GM18498 (cell line): ENCODE measurements at regions not wholly inside any gene's neighbourhood (a gene's known extent, or its start where the extent isn't known, plus 50 kb on each side); places are given as distances from the start of the nearest gene placed in this dataset.

Source experiments
- ATAC-seq: cut with Tn5 transposase; IDR thresholded peaks from one replicate; pipeline ENCODE4 v1.9.1; 2021; ENCODE audit warnings: mild to moderate bottlenecking, moderate library complexity; ENCODE audit not compliant: unreplicated experiment

DNA sequence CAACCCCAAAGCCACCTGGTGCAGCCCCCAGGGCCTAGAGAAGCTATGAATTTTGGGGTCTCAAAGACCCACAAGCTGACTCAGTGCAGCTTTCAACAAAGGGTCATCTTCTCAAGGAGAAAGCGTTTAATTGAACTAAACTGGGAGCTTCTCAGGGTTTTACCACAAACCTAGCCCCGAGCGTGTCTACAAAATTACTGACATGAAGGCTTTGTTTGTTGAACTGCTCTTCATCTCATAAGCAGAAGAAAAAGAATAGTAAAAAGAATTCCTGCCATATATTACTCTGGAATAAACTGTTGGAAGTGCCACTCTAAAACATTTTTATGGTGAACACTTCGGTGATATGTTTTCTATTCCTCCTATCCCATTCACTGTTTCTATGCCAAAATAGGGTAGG, 50.8 kb upstream of the INCENP start:
- no peak for ATAC-seq

DNA sequence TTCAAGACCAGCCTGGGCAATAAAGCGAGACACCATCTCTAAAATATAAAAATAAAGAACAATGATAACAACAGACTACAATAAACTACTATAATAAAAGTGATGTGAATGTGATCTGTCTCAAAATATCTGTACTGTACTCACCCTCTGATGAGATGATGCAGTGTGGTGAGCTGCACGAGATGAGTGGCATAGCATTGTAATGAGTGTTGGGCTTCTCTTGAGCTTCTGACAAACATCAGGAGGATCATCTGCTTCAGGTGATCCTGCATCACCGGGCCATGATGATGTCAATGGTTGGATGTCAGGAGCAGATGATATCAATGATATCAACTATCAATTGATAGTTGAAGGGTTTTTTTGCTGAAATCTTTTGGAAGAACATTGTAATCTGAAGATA, 52.4 kb upstream of the INCENP start:
- no peak for ATAC-seq

DNA sequence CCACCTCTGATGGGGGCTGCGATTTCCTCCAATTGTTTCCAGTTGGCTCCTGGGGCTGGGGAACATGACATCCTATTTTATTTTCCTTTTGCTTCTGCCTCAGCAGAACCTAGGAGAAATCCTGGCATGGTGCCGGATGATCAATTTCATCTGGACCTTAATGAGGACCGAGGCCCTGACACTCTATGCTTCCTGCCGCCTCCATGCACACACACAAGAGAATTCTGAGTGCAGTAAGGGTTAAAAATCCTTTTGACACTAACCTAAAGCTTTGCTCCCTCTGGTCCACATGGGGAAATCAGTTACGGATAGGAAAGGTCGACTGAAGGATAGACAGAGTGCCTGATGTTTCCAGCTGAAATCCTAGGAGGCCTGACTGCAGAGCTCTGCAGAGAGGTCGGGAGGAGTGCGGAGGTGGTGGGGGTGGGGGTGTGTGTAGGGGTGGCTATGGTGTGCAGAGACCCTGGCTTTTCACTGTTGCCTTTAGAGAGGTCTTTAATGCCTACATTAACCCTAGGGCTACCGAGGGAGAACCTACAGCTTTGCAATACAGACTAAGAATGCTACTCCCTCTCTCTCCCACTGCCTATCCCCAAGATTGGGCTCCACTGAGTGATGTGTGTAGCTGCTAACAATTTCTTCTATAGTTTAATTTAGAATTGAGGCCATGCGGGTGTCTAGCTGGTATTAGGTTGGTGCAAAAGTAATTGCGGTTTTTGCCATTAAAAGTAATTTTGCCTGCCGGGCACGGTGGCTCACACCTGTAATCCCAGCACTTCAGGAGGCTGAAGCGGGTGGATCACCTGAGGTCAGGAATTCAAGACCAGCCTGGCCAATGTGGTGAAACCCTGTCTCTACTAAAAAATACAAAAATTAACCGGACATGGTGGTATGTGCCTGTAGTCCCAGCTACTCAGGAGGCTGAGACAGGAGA, 53.6 kb upstream of the INCENP start:
- ATAC-seq, result no peak

DNA sequence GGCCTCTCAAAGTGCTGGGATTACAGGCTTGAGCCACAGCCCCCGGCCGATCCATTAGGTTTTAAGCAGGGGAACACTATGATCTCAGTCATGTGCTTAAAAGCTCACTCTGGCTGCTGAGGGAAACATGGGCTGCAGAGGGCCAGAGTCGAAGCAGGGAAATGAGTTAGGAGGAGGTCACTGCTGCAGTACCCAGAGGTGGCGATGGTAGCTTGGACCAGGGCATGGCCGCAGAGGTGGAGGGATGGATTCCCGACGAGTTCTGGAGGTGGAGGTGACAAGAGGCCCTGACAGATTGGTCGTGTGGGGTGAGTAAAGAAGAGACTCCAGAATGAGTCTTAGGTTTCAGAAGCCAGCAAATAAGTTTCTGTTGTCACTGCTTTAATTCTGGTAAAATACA, 54.4 kb upstream of the INCENP start:
- no peak for ATAC-seq

DNA sequence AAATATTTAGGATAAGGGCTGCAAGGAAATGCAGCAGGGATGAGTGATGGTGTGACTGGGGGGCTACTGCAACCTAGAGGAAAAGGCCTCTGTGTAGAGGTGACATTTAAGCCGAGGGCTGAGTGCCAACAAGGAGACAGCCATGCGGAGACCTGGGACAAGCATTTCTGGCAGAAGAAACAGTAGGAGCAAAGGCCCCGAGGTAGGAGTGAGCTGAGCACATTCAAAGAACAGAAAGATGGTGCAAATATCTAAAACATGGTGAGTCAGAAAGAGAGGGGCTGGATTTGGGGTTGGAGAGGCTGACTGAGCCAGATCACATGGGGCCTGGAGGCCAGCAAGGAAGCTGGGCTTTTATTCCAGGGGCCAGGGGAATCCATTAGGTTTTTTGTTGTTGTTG, 55.1 kb upstream of the INCENP start:
- ATAC-seq, result no peak

DNA sequence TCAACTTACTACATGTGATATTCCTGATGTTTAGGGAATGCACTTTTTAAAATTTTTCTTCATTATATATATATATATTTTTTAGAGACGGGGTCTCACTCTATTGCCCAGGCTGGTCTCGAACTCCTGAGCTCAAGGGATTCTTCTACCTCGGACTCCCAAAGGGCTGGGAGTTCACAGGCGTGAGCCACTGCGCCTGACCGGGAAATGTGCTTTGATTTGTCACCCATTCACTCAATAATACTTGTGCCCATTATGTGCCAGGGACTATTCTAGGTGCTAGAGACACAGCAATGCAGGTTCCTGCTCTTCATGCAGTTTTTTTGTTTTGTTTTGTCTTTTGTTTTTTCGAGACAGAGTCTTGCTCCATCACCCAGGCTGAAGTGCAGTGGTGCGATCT, 56.1 kb upstream of the INCENP start:
- ATAC-seq, result no peak

DNA sequence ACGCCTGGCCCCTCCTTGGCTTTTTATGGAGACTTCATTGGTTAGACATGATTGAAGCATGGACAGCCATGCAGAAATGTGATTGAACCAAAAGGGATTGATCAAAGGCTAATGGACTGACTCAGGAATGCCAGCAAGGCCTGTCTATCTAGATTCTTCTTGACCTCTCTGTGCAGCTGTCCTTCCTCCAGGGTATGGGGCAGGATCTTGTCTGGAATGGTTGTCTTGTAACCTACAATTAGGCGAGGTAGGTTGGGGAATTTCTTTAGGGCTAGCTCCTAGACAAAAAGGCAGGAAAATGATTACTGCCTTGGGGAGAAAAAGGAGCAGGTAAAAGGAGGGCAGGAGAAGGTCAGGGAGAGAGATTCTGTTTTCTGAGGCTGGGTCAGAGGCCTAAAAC, 59.6 kb upstream of the INCENP start:
- no peak for ATAC-seq

DNA sequence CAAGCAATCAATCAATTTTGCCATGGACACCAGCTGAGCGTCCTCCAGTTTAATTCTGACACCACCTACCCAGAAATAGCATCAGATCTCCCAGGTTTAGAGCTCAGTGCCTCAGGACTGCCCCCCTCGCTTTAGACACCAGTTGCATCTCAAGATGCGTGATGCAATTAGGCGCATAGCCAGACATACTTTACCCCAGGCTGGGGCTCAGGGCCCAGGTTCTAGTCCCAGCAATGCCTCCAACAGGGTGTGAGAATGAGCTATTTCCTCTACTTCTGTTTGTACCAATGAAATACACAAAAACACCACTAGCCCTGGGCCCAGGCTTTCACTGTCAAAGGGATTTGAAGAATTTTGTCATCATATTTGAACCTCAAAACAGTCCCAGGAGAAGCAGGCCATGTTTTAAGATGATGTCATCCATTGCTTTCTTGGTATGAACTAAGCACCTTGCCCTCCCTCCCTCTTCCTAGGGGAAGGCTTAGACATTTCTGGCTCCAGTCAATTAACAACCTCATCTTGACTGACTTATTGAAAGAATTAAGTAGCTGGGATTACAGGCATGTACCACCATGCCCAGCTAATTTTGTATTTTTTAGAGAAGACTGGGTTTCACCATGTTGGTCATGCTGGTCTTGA, 61.5 kb upstream of the INCENP start:
- no peak for ATAC-seq

DNA sequence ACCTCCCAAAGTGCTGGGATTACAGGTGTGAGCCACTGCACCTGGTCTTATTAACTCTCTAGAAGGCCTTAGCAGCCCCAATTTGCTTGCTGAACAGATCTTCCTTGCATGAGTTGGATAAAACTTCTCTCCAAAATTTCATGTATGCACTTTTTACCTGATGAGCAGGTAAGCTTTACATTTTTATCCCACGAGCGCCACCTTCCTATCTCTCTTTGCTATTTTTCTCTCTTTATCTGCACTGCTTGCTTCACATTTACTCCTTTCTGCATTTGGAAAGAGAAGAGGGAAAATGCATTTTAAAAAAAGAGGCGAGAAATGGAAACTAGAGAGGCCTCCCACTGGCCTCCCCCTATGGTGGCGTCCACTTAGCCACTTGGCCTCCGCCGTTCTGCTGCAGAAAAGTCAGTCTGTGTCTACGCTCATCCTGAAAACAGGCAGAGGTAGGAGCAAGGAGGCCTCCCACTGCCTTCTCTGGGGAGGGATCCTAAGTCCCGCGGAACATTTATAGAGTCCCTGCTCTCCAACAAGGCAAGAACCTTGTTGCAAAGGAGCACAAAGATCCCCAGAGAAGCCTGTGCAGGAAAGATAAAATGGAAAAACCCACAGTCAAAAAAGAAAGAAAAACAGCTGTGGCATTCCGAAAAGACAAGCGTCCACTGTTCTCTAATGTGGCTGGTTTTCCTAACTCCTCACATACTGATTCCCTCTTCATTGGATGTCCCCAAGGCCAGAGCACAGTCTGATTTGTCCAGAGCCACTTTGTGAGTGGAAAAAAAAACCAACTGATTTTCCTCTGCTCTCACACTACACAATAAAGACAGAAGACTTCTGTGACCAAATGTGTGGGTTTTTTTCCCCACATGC, 62.2 kb upstream of the INCENP start:
- no peak for ATAC-seq

DNA sequence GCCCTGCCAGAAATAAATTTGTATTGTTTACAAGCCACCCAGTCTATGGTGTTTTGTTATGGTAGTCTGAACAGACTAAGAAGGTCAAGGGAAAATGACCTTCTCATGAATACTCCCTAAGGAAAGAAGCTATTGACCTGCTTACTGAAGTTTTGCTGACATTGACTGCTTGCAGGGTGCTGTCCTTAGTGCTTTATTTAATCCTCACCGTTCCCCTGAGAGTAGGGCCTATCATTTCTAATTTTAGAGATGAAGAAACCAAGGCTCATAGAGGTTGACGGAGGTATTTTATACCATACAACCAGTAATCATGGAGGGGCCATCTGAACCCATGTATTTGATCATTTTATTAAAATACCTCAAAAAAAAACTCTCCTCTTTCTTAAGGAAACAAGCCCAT, 66.7 kb upstream of the INCENP start:
- no peak for ATAC-seq

DNA sequence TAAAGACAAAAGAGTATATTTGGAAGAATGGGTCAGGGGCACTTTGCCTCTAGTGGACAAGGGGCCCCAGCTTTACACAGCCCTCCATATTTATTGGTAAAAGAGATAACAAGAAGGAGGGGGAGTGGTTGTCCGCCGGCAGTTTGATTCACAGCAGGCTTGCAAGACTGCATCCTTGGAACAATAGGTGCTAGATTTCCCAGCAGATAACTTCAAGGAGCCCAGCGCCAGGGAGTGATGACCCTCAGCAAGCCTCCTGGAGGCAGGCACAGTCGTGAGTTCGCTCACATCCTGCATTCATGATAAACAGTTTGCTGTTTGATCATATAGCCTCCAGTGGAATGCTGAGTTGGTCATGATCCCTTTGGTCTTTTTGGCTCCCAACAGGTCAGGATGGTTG, 67.8 kb upstream of the INCENP start:
- no peak for ATAC-seq

DNA sequence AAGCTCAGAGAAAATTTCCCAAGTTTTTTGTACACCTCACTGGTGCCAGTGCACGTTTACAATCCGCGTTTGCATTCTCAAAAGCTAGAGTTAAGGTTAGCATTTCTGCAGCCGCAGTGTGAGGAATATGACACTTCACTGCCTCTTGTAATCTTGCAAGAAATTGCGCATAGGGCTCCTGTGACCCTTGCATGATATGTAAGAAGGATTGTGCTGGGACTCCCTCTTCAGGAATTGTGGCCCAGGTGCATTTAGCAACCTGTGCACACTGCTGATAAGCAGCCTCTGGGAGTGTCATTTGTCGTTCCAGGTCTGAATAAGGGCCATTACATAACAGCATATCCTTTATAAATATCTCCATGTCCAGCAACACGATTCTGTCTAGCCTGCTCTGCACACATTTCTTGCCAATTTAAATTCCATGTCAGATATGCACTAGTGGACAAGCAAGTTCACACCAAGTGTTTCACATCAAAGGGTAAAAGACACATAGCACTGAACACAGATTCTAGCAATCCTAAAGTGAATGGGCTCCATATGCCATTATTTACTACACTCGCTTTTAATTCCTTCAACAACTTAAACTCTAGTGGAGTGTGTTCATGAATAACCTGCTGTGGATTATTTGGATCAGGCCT, 69.2 kb upstream of the INCENP start:
- no peak for ATAC-seq

DNA sequence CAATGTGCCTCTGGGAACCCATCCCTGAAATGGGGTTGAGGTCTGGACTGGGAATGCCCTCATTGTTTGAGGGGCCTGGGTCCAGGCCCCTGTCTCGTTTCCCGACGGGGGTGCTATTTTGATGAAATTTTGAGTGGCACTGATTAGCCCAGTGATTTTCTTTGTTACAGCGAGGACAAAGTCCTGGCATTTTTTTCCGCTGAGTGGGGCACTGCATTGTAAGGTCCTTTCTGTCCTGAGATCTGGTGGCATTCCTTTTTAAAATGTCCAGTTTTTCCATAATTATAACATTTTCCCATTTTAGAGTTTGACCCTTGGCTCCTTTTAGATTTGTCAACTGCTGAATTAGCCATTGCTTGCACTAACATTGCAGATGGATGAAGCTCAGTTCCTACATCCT, 69.7 kb upstream of the INCENP start:
- no peak for ATAC-seq

DNA sequence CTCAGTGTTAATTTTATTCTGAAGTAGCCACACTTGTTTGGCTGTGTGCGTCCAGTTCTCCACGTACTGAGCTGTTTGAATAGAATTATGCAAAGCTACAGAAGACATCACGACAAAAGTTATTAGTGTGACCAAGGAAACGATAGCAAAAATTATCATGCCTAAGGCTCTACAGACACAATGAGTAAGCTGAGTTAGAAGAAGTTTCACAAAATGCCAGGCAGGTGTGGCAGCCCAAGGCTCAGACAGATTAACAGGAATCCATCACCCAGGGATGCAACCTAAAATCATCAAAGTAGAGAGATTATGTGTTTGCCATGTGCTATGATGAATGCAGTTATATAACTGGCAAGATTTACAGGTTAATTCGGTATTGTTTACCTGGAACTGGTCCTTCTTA, 73.1 kb upstream of the INCENP start:
- no peak for ATAC-seq

DNA sequence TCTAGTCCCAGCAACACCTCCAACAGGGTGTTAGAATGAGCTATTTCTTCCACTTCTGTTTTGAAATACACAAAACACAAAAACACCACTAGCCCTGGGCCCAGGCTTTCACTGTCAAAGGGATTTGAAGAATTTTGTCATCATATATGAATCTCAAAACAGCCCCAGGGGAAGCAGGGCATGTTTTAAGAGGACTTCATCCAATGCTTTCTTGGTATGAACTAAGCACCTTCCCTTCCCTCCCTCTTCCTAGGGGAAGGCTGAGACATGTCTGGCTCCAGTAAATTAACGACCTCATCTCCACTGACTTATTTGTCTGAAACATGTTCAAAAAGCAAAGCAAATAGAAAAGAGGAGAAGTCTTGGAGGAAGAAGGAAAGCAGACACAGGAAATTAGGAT, 75.7 kb upstream of the INCENP start:
- no peak for ATAC-seq

DNA sequence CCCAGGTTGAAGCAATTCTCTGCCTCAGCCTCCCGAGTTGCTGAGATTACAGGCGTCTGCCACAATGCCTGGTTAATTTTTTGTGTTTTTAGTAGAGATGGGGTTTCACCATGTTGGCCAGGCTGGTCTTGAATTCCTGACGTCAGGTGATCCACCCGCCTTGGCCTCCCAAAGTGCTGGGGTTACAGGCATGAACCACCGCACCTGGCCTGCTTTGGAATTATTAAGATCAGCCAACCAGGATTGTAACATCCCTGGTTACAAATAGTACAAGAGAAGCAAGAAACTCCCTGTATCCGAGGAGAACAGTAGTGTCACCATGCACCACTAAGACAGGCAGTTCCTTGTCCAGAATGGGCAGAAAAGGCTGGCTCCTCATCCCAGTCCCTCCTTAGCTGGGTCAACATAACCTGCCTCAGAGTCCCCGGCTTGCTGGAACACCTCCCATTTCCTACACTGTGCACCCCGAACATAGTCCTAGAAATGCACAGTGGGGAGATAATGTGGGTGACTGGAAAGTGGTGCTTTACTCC, 77.2 kb upstream of the INCENP start:
- no peak for ATAC-seq

DNA sequence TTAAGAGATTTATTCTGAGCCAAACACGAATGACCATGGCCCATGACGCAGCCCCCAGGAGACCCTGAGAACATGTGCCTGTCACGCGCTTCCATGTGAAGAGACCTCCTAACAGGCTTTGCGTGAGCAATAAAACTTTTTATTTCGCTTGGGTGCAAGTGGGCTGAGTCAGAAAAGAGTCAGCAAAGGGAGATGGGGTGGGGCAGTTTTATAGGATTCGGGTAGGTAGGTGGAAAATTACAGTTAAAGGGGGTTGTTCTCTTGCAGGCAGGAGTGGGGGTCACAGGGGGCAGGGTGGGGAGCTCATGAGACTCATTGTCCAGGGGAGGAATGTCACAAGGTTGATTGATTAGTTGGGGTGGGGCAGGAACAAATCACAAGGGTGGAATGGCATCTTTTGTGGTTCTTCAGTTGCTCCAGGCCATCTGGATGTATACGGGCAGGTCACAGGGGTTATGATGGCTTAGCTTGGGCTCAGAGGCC, 77.2 kb upstream of the FTH1 start:
- no peak for ATAC-seq

DNA sequence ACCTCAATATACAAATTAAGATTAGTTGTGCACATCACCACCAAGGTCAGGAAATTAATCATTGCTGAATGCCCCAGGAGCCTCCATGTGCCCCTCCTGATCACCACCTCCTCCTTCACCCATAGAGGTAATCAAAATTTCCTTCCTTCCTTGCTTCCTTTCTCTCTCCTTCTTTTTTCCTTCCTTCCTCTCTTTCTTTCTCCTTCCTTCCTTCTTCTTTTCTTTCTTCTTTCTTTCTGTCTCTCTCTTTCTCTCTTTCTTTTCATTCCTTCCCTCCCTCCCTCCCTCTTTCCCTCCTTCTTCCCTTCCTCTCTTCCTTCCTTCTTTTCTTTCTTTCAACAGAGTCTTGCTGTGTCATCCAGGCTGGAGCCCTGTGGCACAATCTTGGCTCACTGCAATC, 67.9 kb upstream of the FTH1 start:
- no peak for ATAC-seq

DNA sequence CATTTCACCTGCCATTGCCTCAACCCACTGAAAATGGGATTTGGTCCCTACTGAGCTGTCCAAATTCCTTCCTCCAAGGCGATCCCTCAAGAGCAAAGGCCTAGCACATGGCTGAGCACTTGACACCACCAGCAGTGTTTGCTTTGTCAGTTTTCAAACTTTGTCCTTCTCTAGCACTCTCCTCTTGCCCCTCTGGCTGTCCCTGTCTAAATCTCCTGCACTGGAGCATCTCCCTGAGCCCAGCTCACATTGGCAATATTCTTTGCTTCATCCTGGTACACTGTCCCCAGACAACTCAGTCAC, 66.6 kb upstream of the FTH1 start:
- ATAC-seq, result no peak

DNA sequence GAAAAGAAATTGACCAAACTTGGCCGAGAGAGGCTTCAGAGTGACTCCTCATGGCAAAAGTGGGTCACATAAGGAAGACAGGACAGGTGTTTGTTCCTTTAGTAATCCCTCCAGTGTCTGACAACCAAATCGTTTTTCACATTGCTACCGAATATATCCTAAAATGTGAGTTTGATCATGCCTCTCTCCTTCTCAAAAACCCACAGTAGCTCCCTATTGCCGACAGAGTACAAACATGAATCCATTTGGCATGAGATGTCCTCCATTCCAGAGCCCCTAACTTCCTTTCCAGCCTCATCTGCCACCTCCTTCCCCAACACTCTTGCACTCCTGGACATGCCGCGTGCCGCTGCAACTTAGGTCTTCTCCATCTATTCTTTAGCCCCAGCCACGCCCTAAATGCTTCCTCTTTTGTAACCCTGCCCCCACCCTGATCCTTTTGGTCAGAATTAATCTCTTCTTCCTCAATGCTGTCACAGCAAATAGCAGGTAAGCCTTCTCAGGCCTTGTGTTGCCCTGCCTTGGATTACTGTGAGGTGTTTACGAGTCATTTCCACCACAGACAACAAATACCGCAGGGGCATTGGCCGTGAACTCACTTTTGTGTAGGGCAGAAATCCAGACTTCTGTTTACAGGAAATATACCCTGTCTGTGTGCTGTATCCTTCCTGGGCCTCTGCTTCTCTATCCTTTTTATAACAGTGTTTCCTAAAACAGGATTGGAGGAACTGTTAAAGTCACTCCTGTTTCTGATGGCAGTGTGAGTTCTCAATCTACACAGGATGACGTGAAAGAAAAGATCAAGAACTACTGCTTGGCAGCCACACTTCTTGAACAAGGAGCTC, 66.0 kb upstream of the FTH1 start:
- no peak for ATAC-seq
